RCC 7860 (cell line): ENCODE measurements at regions not wholly inside any gene's neighbourhood (a gene's known extent, or its start where the extent isn't known, plus 50 kb on each side); places are given as distances from the start of the nearest gene placed in this dataset.

ENCODE experiments used
- DNase-seq: peaks from one replicate; pipeline ENCODE4 v3.0.0-alpha.2; 2015; ENCODE audit warnings: low spot score
- FAIRE-seq: peaks from 2 replicates; lab custom pipeline; 2012; peaks lifted over from hg19 to GRCh38; lab: Jason Lieb, UNC

- FAIRE-seq: no peak
- no peak for DNase-seq
These were observed 354.1 kb downstream of the GRIA2 start for GRCh38 chr4:157574606-157575005.

- FAIRE-seq (no peak), DNase-seq (no peak)
These were observed 352.4 kb downstream of the GRIA2 start for GRCh38 chr4:157572951-157573350.

GRCh38 chr4:157572284-157572683, 351.8 kb downstream of the GRIA2 start:
- FAIRE-seq (no peak), DNase-seq (no peak)

- no peak for FAIRE-seq
- DNase-seq: no peak
These were observed 344.2 kb downstream of the GRIA2 start for GRCh38 chr4:157564771-157565170.

GRCh38 chr4:157564218-157564617, 343.7 kb downstream of the GRIA2 start:
- no peak for DNase-seq
- FAIRE-seq: no peak

GRCh38 chr4:157558016-157558415, 337.5 kb downstream of the GRIA2 start:
- FAIRE-seq (no peak), DNase-seq (no peak)

GRCh38 chr4:157550028-157550427, 329.5 kb downstream of the GRIA2 start:
- no peak for FAIRE-seq
- DNase-seq: no peak

- DNase-seq: no peak
These were observed 307.4 kb downstream of the GRIA2 start for GRCh38 chr4:157527954-157528353.

GRCh38 chr4:157521906-157522305, 301.4 kb downstream of the GRIA2 start:
- no peak for FAIRE-seq
- no peak for DNase-seq

More at GRCh38 chr4:157527954-157528353, 307.4 kb downstream of the GRIA2 start:
- no peak for FAIRE-seq

- DNase-seq (no peak), FAIRE-seq (no peak)
These were observed 294.2 kb downstream of the GRIA2 start for GRCh38 chr4:157514711-157515110.

- no peak for FAIRE-seq
- DNase-seq: no peak
These were observed 288.8 kb downstream of the GRIA2 start for GRCh38 chr4:157509341-157509740.

GRCh38 chr4:157502656-157503055, 282.1 kb downstream of the GRIA2 start:
- FAIRE-seq: no peak
- no peak for DNase-seq

GRCh38 chr4:157459785-157460184, 239.3 kb downstream of the GRIA2 start:
- FAIRE-seq (no peak), DNase-seq (no peak)

GRCh38 chr4:157447195-157447594, 226.7 kb downstream of the GRIA2 start:
- FAIRE-seq (no peak), DNase-seq (no peak)

- no peak for DNase-seq
- no peak for FAIRE-seq
These were observed 223.5 kb downstream of the GRIA2 start for GRCh38 chr4:157444014-157444413.

- FAIRE-seq (no peak), DNase-seq (no peak)
These were observed 223.0 kb downstream of the GRIA2 start for GRCh38 chr4:157443537-157443936.

GRCh38 chr4:157425897-157426296, 205.4 kb downstream of the GRIA2 start:
- FAIRE-seq (no peak), DNase-seq (no peak)

- FAIRE-seq (no peak), DNase-seq (no peak)
These were observed 203.0 kb downstream of the GRIA2 start for GRCh38 chr4:157423526-157424020.

- DNase-seq: no peak
- FAIRE-seq: no peak
These were observed 200.8 kb downstream of the GRIA2 start for GRCh38 chr4:157421365-157421764.
